GM21529 (cell line): ENCODE measurements at regions not wholly inside any gene's neighbourhood (a gene's known extent, or its start where the extent isn't known, plus 50 kb on each side); places are given as distances from the start of the nearest gene placed in this dataset.

ENCODE experiments used
- ATAC-seq: cut with Tn5 transposase; IDR thresholded peaks from one replicate; pipeline ENCODE4 v1.9.1; 2021; ENCODE audit not compliant: unreplicated experiment

DNA sequence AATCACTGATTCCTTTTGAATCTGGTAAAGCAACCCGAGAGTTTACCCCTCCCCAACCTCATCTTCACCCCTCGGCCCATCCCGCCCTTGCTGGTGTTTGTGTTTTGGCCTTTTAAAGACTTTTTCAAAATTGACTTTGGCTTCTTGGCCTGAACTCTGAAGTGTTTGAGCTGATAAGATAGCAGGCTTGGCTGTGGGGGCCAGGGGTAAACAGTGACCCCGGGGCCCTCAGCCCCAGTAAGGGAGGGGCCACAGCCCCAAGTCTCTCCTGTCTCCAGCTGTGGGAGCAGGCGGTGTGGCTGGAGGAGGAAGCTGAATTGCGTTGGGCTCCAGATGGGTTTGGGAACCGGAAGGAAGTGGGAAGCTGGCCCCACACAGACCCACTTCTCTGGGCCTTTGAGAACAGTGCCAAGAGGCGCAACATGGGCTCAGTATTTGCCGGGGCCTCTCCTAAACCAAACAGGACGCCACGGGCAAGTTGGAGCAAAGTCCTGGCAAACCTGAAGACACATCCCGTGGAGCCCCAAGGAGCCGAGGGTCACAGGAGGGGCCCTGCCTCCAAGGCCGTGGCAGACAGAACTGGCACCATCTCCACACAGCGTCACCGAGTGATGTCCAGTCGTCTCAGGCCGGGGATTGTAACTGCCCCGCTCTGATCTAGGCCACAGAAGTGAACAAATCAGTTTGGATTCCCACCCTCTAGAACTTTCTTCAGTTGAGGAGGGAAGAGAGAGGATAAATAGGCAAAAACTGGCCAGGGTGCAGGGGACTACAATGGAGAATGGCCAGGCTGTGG is 54.3 kb upstream of the PTPN1 start:
- ATAC-seq, result no peak

GRCh38 chr20:50456452-50457324 is 53.5 kb upstream of the PTPN1 start:
- no peak for ATAC-seq

DNA sequence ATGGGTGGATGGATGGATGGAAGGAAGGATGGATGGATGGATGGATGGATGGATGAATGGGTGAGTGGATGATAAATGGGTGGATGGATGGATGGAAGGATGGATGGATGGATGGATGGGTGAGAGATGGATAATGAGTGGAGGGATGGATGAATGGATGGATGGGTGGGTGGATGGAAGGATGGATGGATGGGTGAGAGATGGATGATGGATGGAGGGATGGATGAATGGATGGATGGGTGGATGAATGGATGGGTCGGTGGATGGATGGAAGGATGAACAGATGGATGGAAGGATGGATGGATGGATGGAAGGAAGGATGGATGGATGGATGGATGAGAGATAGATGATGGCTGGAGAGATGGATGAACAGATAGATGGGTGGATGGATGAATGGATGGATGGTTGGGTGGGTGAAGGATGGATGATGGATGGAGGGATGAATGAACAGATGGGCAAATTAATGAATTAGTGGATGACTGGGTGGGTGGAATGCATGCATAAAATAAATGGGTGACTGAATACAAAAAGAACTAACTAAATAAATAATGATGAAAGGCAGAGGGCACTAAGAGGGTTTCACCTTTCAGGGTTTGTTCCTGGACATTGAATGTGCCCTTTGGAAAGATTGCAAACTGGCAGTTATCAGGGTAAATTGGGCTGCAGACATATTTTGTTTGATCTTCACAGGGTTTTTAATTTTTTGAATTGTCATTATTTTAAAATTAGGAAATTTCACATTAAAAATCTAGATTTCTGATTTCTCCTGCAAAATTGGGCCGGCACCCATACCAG is 50.9 kb upstream of the PTPN1 start:
- no peak for ATAC-seq

DNA sequence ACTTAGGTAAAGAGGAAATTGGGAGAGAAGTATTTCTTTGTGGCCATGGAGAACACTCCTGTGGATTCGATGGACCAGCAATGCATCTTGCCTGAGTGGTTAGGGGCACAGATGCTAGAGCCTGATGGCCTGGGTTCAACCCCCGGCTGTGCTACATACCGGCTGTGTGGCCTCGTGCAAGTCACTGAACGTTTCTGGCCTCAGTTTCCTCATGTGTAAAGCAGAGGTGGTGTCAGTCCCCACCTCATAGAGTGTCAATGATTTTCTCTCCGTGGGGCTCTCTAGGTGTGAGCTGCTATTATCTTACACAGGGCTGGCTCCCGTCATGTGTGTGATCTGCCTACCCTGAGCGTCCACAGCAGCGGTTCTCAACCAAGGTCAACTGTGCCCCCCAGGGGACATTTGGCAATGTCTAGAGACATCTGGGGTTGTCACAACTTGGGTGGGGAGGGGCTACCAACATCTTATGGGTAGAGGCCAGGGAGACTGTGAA is 50.0 kb upstream of the PTPN1 start:
- ATAC-seq, result no peak
